GM12874 (cell line): ENCODE measurements at regions not wholly inside any gene's neighbourhood (a gene's known extent, or its start where the extent isn't known, plus 50 kb on each side); places are given as distances from the start of the nearest gene placed in this dataset.

Experiments used
- CTCF ChIP-seq: IDR thresholded peaks from 2 replicates; pipeline ENCODE4 v1.5.1; 2011; ENCODE audit warnings: low read depth, mild to moderate bottlenecking, control low read depth, low read length, moderate library complexity; ENCODE audit not compliant: insufficient read depth

DNA sequence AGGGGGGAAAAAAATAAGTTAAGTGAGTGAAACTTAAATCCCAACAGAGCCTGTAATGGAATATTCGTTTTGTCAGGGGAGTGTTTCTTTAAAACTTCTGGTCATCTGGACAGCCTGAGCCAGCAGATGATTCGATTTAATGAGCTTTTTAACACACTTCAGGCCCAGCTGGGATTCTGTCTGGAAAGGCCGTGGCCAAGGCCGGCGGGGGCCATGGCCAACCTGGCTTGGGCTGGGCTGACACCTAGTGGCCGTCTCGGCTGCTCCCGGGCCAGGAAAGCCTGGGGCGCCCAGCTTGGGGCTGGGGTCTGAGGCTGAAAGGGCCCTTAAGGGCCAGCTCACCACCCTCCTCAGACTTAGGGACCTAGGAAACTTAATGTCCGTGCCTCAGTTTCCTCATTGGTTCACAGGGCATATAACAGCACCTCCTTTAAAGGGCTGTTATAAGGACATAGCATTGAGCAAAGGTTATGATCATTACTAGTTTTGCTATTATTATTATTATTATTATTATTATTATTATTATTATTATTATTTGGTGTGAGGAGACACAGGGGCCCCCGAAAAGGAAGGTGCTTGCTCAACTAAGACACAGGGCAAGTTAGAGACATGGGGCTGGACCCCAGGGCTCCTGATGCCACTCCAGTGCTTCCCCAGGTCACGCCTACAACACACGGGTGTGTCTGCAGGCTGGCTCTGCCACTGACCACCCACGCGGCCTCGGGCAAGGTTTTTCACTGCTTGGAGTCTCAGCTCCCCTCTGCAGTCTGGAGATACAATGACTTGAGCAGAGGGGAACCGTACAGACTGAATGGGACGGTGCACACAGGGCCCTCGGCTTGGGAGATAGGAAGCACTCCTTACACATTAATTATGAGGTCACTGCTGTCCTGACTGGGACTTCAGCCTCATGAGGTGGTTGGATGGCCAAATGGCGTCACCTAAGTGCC lies 84.0 kb downstream of the SYNE3 start:
- TF ChIP-seq CTCF: peak; percentile 31; the same call in 1 of the 2 replicates

DNA sequence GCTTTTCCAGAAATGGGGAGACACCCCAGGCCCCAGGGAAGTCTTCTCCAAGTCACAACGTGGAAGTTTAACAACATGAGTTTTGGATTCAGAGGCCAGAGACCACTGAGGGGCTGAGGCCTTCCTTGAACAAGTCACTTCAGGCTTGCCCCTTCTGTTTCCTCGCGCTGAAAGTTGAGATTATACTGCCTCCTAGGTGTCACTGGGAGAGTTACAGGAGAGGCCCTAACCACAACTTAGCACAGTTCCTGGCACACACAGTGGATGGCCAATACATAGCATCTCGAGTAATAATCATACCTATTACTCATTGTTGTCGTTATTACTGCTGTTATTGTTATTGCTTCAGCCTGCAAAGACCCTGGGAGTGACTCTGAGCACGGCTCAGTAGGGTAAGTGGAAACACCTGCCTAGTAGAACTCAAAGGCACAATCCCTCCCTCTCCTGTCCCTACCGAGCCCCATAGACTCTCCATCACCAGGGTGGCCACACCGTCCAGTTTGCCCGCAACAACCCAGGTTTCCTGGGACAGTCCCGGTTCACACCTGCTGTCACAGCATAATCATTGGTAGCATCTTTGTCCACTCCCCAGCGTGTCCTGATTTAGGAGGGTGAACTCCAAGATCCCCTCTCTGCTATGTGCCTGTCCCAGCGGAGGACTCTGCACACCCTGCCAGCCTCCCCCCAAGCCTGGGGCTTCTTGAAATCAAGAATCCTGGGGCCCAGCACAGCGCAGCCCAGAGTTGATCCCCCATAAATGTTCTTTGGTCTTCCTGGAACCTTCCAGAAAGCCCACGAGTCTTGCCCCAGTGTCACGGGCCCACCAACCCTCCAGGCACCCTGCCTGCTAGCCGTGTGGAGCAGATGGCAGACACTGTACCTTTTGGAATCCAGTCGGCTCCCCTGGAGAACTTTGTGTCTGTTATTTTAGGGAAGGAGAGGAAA lies 85.0 kb downstream of the SYNE3 start:
- TF ChIP-seq CTCF: peak; percentile 55

- TF ChIP-seq CTCF: no peak
These were observed 87.9 kb downstream of the SYNE3 start for GRCh38 chr14:95428557-95428956.

DNA sequence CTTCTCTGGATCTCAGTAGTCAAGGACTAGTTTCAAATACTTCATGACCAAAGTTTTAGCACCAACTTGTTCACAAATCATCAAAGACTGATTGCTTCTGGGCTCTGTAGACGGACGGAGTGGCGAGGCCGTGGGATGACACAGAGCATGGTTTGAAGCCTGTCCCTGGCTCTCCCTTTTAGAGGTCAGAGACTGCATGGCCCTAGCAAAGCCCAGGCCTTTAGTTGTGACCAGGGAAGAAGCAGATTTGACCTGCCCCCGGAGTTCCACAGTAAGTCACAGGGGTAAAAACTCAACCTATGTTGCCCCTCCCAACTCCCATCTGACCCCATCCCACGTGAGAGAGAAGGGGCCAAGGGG lies 90.4 kb downstream of the SYNE3 start:
- no peak for TF ChIP-seq CTCF

DNA sequence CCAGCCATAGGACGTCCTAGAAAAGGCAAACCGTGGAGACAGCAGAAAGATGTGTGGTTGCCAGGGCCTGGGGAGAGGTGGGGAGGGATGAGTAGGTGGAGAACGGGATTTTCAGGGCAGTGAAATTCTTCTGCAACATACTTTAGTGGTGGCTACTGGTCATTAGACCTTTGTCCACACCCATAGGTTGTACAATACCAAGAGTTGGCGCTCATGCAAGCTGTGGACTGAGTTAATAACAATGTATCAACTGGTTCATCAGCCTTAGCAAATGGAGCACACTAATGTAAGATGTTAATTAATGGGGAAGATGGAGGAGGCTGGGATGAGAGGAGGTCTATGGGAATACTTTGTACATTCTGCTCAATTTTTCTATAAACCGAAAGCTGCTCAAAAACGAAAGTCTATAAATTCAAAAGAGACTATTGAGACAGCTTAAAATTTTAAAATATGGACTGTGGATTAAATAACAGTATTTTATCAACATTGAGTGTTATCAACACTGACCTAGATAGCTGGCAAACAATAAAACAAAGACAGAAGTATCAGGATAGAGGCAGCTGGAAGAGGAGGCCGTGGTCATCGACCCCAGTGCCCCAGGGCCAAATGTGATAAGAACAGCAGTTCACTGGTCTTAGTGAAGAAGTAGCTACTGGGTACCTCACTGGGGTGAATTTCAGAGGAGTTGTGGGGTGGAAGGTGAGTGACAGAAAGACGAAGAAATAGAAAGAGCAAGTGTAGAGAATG lies 90.9 kb downstream of the SYNE3 start:
- no peak for TF ChIP-seq CTCF

GRCh38 chr14:95424529-95424928 lies 91.9 kb downstream of the SYNE3 start:
- no peak for TF ChIP-seq CTCF
